ENCODE measurements at regions not wholly inside any gene's neighbourhood (a gene's known extent, or its start where the extent isn't known, plus 50 kb on each side); places are given as distances from the start of the nearest gene placed in this dataset.

- TF ChIP-seq, protein P1, sequence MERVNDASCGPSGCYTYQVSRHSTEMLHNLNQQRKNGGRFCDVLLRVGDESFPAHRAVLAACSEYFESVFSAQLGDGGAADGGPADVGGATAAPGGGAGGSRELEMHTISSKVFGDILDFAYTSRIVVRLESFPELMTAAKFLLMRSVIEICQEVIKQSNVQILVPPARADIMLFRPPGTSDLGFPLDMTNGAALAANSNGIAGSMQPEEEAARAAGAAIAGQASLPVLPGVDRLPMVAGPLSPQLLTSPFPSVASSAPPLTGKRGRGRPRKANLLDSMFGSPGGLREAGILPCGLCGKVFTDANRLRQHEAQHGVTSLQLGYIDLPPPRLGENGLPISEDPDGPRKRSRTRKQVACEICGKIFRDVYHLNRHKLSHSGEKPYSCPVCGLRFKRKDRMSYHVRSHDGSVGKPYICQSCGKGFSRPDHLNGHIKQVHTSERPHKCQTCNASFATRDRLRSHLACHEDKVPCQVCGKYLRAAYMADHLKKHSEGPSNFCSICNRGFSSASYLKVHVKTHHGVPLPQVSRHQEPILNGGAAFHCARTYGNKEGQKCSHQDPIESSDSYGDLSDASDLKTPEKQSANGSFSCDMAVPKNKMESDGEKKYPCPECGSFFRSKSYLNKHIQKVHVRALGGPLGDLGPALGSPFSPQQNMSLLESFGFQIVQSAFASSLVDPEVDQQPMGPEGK (CRISPR knock-in tag; IDR thresholded peaks at IDR 0.05; ENCODE audit: borderline replicate concordance), result no peak
- TF ChIP-seq ARNTL (CRISPR knock-in tag; IDR thresholded peaks at IDR 0.05; ENCODE audit: borderline replicate concordance, low read depth), result no peak
- no peak for TF ChIP-seq TOX (CRISPR knock-in tag; IDR thresholded peaks at IDR 0.05; ENCODE audit: borderline replicate concordance)
- TF ChIP-seq CREB5 (CRISPR knock-in tag; IDR thresholded peaks at IDR 0.05; ENCODE audit: low read depth), result no peak
- no peak for TF ChIP-seq ZC3H10 (CRISPR knock-in tag; IDR thresholded peaks at IDR 0.05)
- TF ChIP-seq, protein P2, sequence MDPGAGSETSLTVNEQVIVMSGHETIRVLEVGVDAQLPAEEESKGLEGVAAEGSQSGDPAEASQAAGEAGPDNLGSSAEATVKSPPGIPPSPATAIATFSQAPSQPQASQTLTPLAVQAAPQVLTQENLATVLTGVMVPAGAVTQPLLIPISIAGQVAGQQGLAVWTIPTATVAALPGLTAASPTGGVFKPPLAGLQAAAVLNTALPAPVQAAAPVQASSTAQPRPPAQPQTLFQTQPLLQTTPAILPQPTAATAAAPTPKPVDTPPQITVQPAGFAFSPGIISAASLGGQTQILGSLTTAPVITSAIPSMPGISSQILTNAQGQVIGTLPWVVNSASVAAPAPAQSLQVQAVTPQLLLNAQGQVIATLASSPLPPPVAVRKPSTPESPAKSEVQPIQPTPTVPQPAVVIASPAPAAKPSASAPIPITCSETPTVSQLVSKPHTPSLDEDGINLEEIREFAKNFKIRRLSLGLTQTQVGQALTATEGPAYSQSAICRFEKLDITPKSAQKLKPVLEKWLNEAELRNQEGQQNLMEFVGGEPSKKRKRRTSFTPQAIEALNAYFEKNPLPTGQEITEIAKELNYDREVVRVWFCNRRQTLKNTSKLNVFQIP (CRISPR knock-in tag; IDR thresholded peaks at IDR 0.05; ENCODE audit: borderline replicate concordance, low read depth), result no peak
- no peak for TF ChIP-seq TCF4 (CRISPR knock-in tag; IDR thresholded peaks at IDR 0.05; ENCODE audit: borderline replicate concordance)
- no peak for TF ChIP-seq ZFP3 (CRISPR knock-in tag; IDR thresholded peaks at IDR 0.05)
- no peak for TF ChIP-seq ISL1 (CRISPR knock-in tag; IDR thresholded peaks at IDR 0.05)
- no peak for TF ChIP-seq ZNF565 (CRISPR knock-in tag; conservative IDR thresholded peaks at IDR 0.05; ENCODE audit: low read depth)
- no peak for TF ChIP-seq PPARA (CRISPR knock-in tag; IDR thresholded peaks at IDR 0.05; ENCODE audit: borderline replicate concordance)
- TF ChIP-seq CSDC2 (CRISPR knock-in tag; IDR thresholded peaks at IDR 0.05), result no peak
- TF ChIP-seq OSR1 (CRISPR knock-in tag; IDR thresholded peaks at IDR 0.05), result no peak
Measured at GRCh38 chr7:115793958-115794702, 236.4 kb downstream of the TFEC start.

Measured in SK-N-SH treated with all-trans-retinoic acid at 6 μM for 48 hours (cell line).